ENCODE measurements at regions not wholly inside any gene's neighbourhood (a gene's known extent, or its start where the extent isn't known, plus 50 kb on each side); places are given as distances from the start of the nearest gene placed in this dataset.

GRCh38 chr13:68697551-68697950, 1410.1 kb upstream of the ATXN8OS start:
- H3K9me3 ChIP-seq (ENCODE audit: control insufficient read depth, low read depth, low read length) = no peaks in the 10 kb centered on the region
- no peak overlapping the region for H3K4me2 ChIP-seq (ENCODE audit: control insufficient read depth, extremely low read depth, insufficient read depth, low read depth, low read length)
- no peaks in the 10 kb centered on the region for H3K79me2 ChIP-seq (ENCODE audit: control insufficient read depth, insufficient read depth, low read length)
- H3K9me1 ChIP-seq (ENCODE audit: control insufficient read depth, extremely low read depth, insufficient read depth, low read length) = no peaks in the 10 kb centered on the region
- dilution Hi-C loops (cut with MboI; ENCODE audit: extremely low pct_ligation_motif_present, low sequenced_read_pairs) = no loop called here
- H2AFZ ChIP-seq (ENCODE audit: control insufficient read depth, low read length) = no peak overlapping the region
- no peak overlapping the region for H3K27ac ChIP-seq (ENCODE audit: control insufficient read depth, insufficient read depth, low read length)
- H4K20me1 ChIP-seq (ENCODE audit: control insufficient read depth, extremely low read depth, insufficient read depth, low read length) = no peaks in the 10 kb centered on the region
- H3K4me1 ChIP-seq (ENCODE audit: control insufficient read depth, extremely low read depth, insufficient read depth, low read length) = no peaks in the 10 kb centered on the region
- DNase-seq (ENCODE audit: low read depth, low spot score) (no peak), FAIRE-seq (no peak)
- no peaks in the 10 kb centered on the region for H3K27me3 ChIP-seq (ENCODE audit: control insufficient read depth, extremely low read depth, insufficient read depth, low read length)
- no peak overlapping the region for H3K4me3 ChIP-seq (ENCODE audit: control insufficient read depth in 2 of 3, extremely low read depth in 1 of 3, insufficient read depth in 2 of 3, low read depth in 1 of 3, low read length in 3 of 3)
- no peak overlapping the region for H3K9ac ChIP-seq (ENCODE audit: control insufficient read depth, extremely low read depth, insufficient read depth, low read length)
- TF ChIP-seq CTCF (optimal IDR thresholded peaks at IDR 0.05 in 1 of 3, IDR thresholded peaks at IDR 0.05 in 1 of 3, conservative IDR thresholded peaks at IDR 0.05 in 1 of 3; ENCODE audit: extremely low read depth in 1 of 3, insufficient read depth in 2 of 3, low read length in 3 of 3) = no peak
- no peak for TF ChIP-seq EZH2 (IDR thresholded peaks at IDR 0.05; ENCODE audit: low read length)
- H3K36me3 ChIP-seq (ENCODE audit: control insufficient read depth in 2 of 2, extremely low read depth in 1 of 2, insufficient read depth in 2 of 2, low read length in 2 of 2) = no peaks in the 10 kb centered on the region

GRCh38 chr13:68696907-68697306, 1410.7 kb upstream of the ATXN8OS start:
- no peaks in the 10 kb centered on the region for H3K36me3 ChIP-seq (ENCODE audit: control insufficient read depth in 2 of 2, extremely low read depth in 1 of 2, insufficient read depth in 2 of 2, low read length in 2 of 2)
- H3K27ac ChIP-seq (ENCODE audit: control insufficient read depth, insufficient read depth, low read length) = no peak overlapping the region
- TF ChIP-seq CTCF (optimal IDR thresholded peaks at IDR 0.05 in 1 of 3, IDR thresholded peaks at IDR 0.05 in 1 of 3, conservative IDR thresholded peaks at IDR 0.05 in 1 of 3; ENCODE audit: extremely low read depth in 1 of 3, insufficient read depth in 2 of 3, low read length in 3 of 3) (no peak), EZH2 (IDR thresholded peaks at IDR 0.05; ENCODE audit: low read length) (no peak)
- DNase-seq (ENCODE audit: low read depth, low spot score) (no peak), FAIRE-seq (no peak)
- H3K79me2 ChIP-seq (ENCODE audit: control insufficient read depth, insufficient read depth, low read length) = no peaks in the 10 kb centered on the region
- dilution Hi-C loops (cut with MboI; ENCODE audit: extremely low pct_ligation_motif_present, low sequenced_read_pairs) = no loop called here
- H2AFZ ChIP-seq (ENCODE audit: control insufficient read depth, low read length) = no peak overlapping the region
- H3K4me1 ChIP-seq (ENCODE audit: control insufficient read depth, extremely low read depth, insufficient read depth, low read length) = no peaks in the 10 kb centered on the region
- no peaks in the 10 kb centered on the region for H4K20me1 ChIP-seq (ENCODE audit: control insufficient read depth, extremely low read depth, insufficient read depth, low read length)
- no peaks in the 10 kb centered on the region for H3K9me3 ChIP-seq (ENCODE audit: control insufficient read depth, low read depth, low read length)
- no peaks in the 10 kb centered on the region for H3K27me3 ChIP-seq (ENCODE audit: control insufficient read depth, extremely low read depth, insufficient read depth, low read length)
- H3K4me3 ChIP-seq (ENCODE audit: control insufficient read depth in 2 of 3, extremely low read depth in 1 of 3, insufficient read depth in 2 of 3, low read depth in 1 of 3, low read length in 3 of 3) = no peak overlapping the region
- H3K9me1 ChIP-seq (ENCODE audit: control insufficient read depth, extremely low read depth, insufficient read depth, low read length) = no peaks in the 10 kb centered on the region
- no peak overlapping the region for H3K4me2 ChIP-seq (ENCODE audit: control insufficient read depth, extremely low read depth, insufficient read depth, low read depth, low read length)
- H3K9ac ChIP-seq (ENCODE audit: control insufficient read depth, extremely low read depth, insufficient read depth, low read length) = no peak overlapping the region

Data from keratinocyte (primary cell).